Ishikawa (cell line): ENCODE measurements at regions not wholly inside any gene's neighbourhood (a gene's known extent, or its start where the extent isn't known, plus 50 kb on each side); places are given as distances from the start of the nearest gene placed in this dataset.

Experiments
- CEBPB ChIP-seq: IDR thresholded peaks from 2 replicates; pipeline ENCODE4 v1.6.1; 2012
- MAX ChIP-seq: IDR thresholded peaks from 2 replicates; pipeline ENCODE4 v1.6.1; 2012
- TCF12 ChIP-seq: IDR thresholded peaks from 2 replicates; pipeline ENCODE4 v1.6.1; 2012; ENCODE audit warnings: low read depth

GRCh38 chr3:107106907-107107306 is 270.3 kb upstream of the CCDC54 start:
- TF ChIP-seq TCF12 (no peak), CEBPB (no peak), MAX (no peak)
